ENCODE measurements at regions not wholly inside any gene's neighbourhood (a gene's known extent, or its start where the extent isn't known, plus 50 kb on each side); places are given as distances from the start of the nearest gene placed in this dataset.

DNA sequence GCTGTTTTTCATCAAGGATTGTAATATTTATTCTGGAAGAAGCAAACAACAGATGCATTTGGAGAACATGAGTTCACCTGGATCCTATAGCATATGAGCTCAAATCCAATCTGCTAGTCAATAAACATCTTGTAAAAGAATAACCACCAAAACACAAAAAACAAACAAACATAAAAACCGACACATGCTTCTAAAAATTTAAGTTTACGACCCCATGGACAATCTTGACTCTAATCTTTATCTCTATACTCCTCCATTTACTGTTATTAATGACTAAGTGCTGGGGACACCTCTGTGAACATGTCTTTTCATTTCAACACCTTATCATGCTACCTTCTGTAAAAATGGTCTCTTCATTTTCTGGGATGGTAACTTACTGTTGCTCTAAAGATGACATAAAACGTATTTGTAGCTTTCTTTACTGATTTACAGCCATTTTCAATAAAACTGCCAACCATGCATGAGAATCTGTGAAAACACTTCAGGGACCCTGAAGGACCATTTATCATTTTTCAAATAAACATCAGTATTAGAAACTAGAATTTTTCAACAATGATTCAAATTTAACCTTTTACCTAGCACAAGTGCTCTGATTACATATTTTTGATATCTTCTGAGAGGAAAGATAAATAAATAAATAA is 123.8 kb upstream of the SOX5 start:
- no peak overlapping the region for H3K4me3 ChIP-seq (ENCODE audit: low read depth, low read length)
- TF ChIP-seq, protein P1, sequence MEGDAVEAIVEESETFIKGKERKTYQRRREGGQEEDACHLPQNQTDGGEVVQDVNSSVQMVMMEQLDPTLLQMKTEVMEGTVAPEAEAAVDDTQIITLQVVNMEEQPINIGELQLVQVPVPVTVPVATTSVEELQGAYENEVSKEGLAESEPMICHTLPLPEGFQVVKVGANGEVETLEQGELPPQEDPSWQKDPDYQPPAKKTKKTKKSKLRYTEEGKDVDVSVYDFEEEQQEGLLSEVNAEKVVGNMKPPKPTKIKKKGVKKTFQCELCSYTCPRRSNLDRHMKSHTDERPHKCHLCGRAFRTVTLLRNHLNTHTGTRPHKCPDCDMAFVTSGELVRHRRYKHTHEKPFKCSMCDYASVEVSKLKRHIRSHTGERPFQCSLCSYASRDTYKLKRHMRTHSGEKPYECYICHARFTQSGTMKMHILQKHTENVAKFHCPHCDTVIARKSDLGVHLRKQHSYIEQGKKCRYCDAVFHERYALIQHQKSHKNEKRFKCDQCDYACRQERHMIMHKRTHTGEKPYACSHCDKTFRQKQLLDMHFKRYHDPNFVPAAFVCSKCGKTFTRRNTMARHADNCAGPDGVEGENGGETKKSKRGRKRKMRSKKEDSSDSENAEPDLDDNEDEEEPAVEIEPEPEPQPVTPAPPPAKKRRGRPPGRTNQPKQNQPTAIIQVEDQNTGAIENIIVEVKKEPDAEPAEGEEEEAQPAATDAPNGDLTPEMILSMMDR (IDR thresholded peaks at IDR 0.05; ENCODE audit: low read depth, low read length), result no peak
- TF ChIP-seq MYC (IDR thresholded peaks at IDR 0.05; ENCODE audit: low read depth, low read length) (no peak), POLR2A (IDR thresholded peaks at IDR 0.05; ENCODE audit: extremely low read depth, insufficient read length) (no peak)
- TF ChIP-seq, protein P2, sequence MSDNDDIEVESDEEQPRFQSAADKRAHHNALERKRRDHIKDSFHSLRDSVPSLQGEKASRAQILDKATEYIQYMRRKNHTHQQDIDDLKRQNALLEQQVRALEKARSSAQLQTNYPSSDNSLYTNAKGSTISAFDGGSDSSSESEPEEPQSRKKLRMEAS (IDR thresholded peaks at IDR 0.05; ENCODE audit: low read depth, low read length), result no peak
- DNase-seq (ENCODE audit: low read depth), result no peak

DNA sequence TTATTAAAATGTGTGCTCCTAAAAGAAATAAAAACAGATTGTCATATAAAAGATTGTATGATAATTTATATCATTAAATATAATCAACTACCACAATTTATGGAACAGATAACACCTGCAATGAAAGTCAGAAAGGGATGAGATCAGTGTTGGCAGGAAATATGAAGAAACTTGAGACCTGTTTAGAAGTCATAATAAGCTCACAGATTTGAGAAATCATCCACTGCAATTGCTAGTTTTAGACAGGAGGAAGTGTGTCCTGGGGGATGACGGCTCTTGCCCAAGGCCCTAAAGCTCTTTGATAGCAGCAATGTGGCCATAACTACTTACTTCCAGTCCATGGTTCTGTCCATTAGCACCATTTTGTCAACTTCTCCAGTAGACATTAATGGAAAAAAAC is 122.8 kb upstream of the SOX5 start:
- no peak overlapping the region for H3K4me3 ChIP-seq (ENCODE audit: low read depth, low read length)
- TF ChIP-seq, protein P2 (IDR thresholded peaks at IDR 0.05; ENCODE audit: low read depth, low read length), result no peak
- TF ChIP-seq MYC (IDR thresholded peaks at IDR 0.05; ENCODE audit: low read depth, low read length), result no peak
- no peak for DNase-seq (ENCODE audit: low read depth)

DNA sequence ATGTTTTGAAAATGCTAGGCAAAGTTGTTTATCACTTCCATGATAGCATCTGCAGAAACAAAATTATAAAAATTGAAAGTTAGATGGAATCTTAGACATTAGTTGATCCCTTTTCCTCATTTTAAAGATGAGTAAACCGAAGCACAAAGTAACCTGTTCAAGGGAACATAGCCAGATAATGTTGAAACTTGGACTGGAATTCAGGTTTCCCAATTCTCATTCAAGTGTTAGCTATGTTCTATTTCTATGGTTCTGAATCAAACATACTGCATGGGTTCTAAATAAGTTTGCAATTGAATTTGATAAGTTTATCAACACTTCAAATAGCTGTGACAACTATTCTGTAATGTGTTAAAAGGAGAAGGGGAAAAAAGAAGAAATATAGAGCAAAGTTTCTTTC is 122.4 kb upstream of the SOX5 start:
- H3K4me3 ChIP-seq (ENCODE audit: low read depth, low read length), result no peak overlapping the region
- TF ChIP-seq, protein P1 (IDR thresholded peaks at IDR 0.05; ENCODE audit: low read depth, low read length), result no peak
- TF ChIP-seq POLR2A (IDR thresholded peaks at IDR 0.05; ENCODE audit: extremely low read depth, insufficient read length) (no peak), MYC (IDR thresholded peaks at IDR 0.05; ENCODE audit: low read depth, low read length) (no peak)
- TF ChIP-seq, protein P2 (IDR thresholded peaks at IDR 0.05; ENCODE audit: low read depth, low read length), result no peak
- no peak for DNase-seq (ENCODE audit: low read depth)

DNA sequence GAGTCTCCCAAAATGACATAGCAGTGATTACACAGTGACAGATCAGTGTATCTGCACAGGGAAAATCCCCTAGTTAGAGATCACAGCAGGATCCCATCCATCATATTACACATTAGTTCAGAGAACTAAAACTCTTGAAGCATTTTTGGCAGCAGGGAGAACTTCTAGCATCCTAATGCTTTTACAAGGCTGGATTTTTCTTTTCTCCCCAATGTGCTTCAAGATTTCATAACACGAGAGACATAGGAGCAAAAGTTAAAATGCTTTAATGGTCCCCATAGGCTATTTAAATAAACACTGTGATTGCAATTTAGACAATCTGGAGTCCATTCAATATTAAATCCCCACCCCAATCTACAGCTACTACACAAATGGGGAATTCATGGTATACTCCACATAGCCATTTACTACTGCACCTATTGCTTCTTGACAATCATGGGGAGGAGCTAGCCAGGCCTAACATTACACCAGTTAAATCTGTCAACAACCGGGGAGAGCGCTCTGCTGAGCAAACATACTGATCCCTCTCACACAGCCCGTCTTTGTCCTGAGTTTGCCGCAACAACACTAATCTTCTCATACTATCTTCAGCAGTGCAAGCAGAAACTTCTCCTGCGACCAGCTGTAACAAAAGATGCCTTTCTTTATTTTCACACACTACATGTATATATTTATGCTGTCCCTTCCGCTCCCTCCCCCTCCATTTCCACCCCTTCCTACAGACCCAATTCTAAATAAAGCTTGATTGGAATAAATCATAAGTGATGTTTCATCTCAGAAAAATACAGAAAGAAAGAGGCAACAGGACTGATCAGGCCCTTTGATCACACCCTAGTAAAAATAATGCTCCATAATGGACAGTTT is 120.3 kb upstream of the SOX5 start:
- TF ChIP-seq, protein P1 (IDR thresholded peaks at IDR 0.05; ENCODE audit: low read depth, low read length), result no peak
- TF ChIP-seq, protein P2 (IDR thresholded peaks at IDR 0.05; ENCODE audit: low read depth, low read length), result no peak
- no peak for TF ChIP-seq POLR2A (IDR thresholded peaks at IDR 0.05; ENCODE audit: extremely low read depth, insufficient read length)
- TF ChIP-seq MYC (IDR thresholded peaks at IDR 0.05; ENCODE audit: low read depth, low read length), result no peak
- no peak overlapping the region for H3K4me3 ChIP-seq (ENCODE audit: low read depth, low read length)
- DNase-seq (ENCODE audit: low read depth), result no peak

DNA sequence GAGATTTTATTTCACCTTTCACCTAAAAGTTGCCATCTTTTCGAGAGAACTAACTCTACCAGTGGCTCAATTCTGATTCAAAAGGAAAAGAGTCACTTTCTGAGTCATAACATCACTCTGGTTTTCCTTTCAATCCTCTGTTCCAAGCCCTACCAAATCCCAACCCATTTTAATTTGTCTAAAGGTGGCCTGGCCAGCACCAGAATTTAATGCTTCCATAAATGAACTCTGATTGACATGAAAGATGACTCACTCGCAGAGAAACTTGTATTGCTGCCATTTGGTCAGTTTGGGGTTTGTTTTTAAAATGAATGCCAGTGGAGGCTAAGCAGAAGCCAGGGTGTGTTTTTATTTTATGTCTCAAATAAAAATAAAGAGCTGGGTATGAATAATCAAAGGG is 117.4 kb upstream of the SOX5 start:
- no peak for DNase-seq (ENCODE audit: low read depth)

More for the DNA sequence above, 117.4 kb upstream of the SOX5 start:
- TF ChIP-seq MYC (IDR thresholded peaks at IDR 0.05; ENCODE audit: low read depth, low read length), result no peak
- TF ChIP-seq, protein P2 (IDR thresholded peaks at IDR 0.05; ENCODE audit: low read depth, low read length), result no peak
- TF ChIP-seq, protein P1 (IDR thresholded peaks at IDR 0.05; ENCODE audit: low read depth, low read length), result no peak
- TF ChIP-seq POLR2A (IDR thresholded peaks at IDR 0.05; ENCODE audit: extremely low read depth, insufficient read length), result no peak
- H3K4me3 ChIP-seq (ENCODE audit: low read depth, low read length), result no peak overlapping the region

All from NB4 (cell line).